WTC11 (cell line): ENCODE measurements at regions not wholly inside any gene's neighbourhood (a gene's known extent, or its start where the extent isn't known, plus 50 kb on each side); places are given as distances from the start of the nearest gene placed in this dataset.

Experiments used
- ATAC-seq: fragments of 200-7000 bp; cut with Tn5 transposase; 2 replicates; pipeline ENCODE4 v1.10.0; 2021; ENCODE audit warnings: mild to moderate bottlenecking, moderate library complexity
- CTCF ChIA-PET: fragments of 300-600 bp; sonication (Branson Sonifier 250); formaldehyde crosslinking; loops from one replicate; lab custom pipeline; 2021; ENCODE audit warnings: antibody characterized with exemption; lab: Charles Lee
- POLR2A ChIA-PET: fragments of 350-600 bp; sonication (Branson Sonifier 250); formaldehyde crosslinking; loops from one replicate; lab custom pipeline; 2021; ENCODE audit warnings: antibody characterized with exemption; lab: Charles Lee
- DNase-seq: peaks from one replicate; pipeline ENCODE4 v3.0.0; 2021; ENCODE audit warnings: low spot score
- H3K27ac Mint-ChIP-seq: 2 replicates; pipeline ENCODE4 v1.8.0; 2021; ENCODE audit warnings: mixed read lengths
- H3K27me3 Mint-ChIP-seq: 2 replicates; pipeline ENCODE4 v1.8.0; 2021; ENCODE audit warnings: low read depth, mild to moderate bottlenecking, moderate library complexity, mixed read lengths
- H3K36me3 Mint-ChIP-seq: 2 replicates; pipeline ENCODE4 v1.8.0; 2021; ENCODE audit warnings: mixed read lengths
- H3K4me1 Mint-ChIP-seq: 2 replicates; pipeline ENCODE4 v1.8.0; 2022; ENCODE audit warnings: mixed read lengths
- H3K4me3 Mint-ChIP-seq: 2 replicates; pipeline ENCODE4 v1.8.0; 2021; ENCODE audit warnings: mild to moderate bottlenecking, moderate library complexity, mixed read lengths
- H3K9me3 Mint-ChIP-seq: 2 replicates; pipeline ENCODE4 v1.8.0; 2021; ENCODE audit warnings: mixed read lengths
- EMX1 ChIP-seq: fragments of 250-450 bp; sonication (Bioruptor Pico); IDR thresholded peaks from 2 replicates; pipeline ENCODE4 v1.8.0; 2021; ENCODE audit warnings: mild to moderate bottlenecking
- RELA ChIP-seq: sonication (generic); formaldehyde crosslinking; IDR thresholded peaks from 2 replicates; pipeline ENCODE4 v1.8.1; 2022; ENCODE audit warnings: missing genetic modification reagents, mild to moderate bottlenecking, borderline replicate concordance
- SMAD4 ChIP-seq: sonication (generic); formaldehyde crosslinking; IDR thresholded peaks from 2 replicates; pipeline ENCODE4 v1.8.0; 2022; ENCODE audit warnings: mild to moderate bottlenecking, missing genetic modification reagents
- ZNF396 ChIP-seq: fragments of 250-450 bp; sonication (Bioruptor Pico); IDR thresholded peaks from 2 replicates; pipeline ENCODE4 v1.8.0; 2021; ENCODE audit warnings: mild to moderate bottlenecking, moderate library complexity, borderline replicate concordance
- TF ChIP-seq, protein P1 (sequence below): sonication (generic); formaldehyde crosslinking; IDR thresholded peaks from 2 replicates; pipeline ENCODE4 v1.8.1; 2023; ENCODE audit warnings: mild to moderate bottlenecking, missing genetic modification reagents
- TF ChIP-seq, protein P2 (sequence below): sonication (generic); formaldehyde crosslinking; IDR thresholded peaks from 2 replicates; pipeline ENCODE4 v1.8.1; 2022; ENCODE audit warnings: mild to moderate bottlenecking, moderate library complexity, missing genetic modification reagents
- TF ChIP-seq, protein P3 (sequence below): fragments of 250-450 bp; sonication (Bioruptor Pico); IDR thresholded peaks from 2 replicates; pipeline ENCODE4 v1.9.0; 2021; ENCODE audit warnings: mild to moderate bottlenecking
- TF ChIP-seq, protein P4 (sequence below): sonication (generic); formaldehyde crosslinking; conservative IDR thresholded peaks from 2 replicates; pipeline ENCODE4 v1.8.1; 2023; ENCODE audit warnings: mild to moderate bottlenecking, low read depth, missing genetic modification reagents, moderate library complexity
- TF ChIP-seq, protein P5 (sequence below): sonication (generic); formaldehyde crosslinking; IDR thresholded peaks from 2 replicates; pipeline ENCODE4 v1.8.0; 2022; ENCODE audit warnings: missing genetic modification reagents
- TF ChIP-seq, protein P6 (sequence below): sonication (generic); formaldehyde crosslinking; IDR thresholded peaks from 2 replicates; pipeline ENCODE4 v1.8.0; 2023; ENCODE audit warnings: missing genetic modification reagents
- TF ChIP-seq, protein P7 (sequence below): sonication (generic); formaldehyde crosslinking; IDR thresholded peaks from 2 replicates; pipeline ENCODE4 v1.8.0; 2022; ENCODE audit warnings: mild to moderate bottlenecking, missing genetic modification reagents
- TF ChIP-seq, protein P8 (sequence below): sonication (generic); formaldehyde crosslinking; IDR thresholded peaks from 2 replicates; pipeline ENCODE4 v1.8.1; 2022; ENCODE audit warnings: low read depth, missing genetic modification reagents, borderline replicate concordance
- TF ChIP-seq, protein P9 (sequence below): fragments of 250-450 bp; sonication (Bioruptor Pico); IDR thresholded peaks from 2 replicates; pipeline ENCODE4 v1.9.0; 2021; ENCODE audit warnings: moderate library complexity, mild to moderate bottlenecking, inconsistent platforms, borderline replicate concordance

DNA sequence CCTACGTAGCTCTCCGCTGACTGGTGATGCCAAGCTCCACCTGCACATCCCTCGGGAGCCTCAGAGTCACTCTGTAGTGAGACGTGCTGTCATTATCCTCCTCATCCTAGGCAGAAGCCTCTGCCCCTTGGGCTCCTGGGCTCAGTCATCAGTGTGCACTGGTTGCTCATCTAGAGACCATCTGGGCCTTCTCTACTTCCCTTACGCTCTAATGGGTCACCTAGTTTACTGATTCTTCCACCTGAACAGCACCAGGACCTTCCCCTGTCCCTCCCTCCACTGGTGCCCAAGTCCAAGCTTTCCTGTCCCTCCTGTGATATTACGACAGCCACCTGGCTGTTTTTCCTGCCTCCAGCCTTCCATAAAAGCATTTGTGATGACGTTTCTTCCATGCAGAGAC is 136.1 kb upstream of the ERRFI1 start:
- H3K36me3 Mint-ChIP-seq, result no peaks in the 10 kb centered on the region
- no peak for ATAC-seq
- H3K9me3 Mint-ChIP-seq, result no peaks in the 10 kb centered on the region
- H3K27me3 Mint-ChIP-seq, result no peaks in the 10 kb centered on the region; the same call in 1 of the 2 replicates
- TF ChIP-seq RELA (CRISPR knock-in tag) (no peak), EMX1 (CRISPR knock-in tag) (no peak), ZNF396 (CRISPR knock-in tag) (no peak), SMAD4 (CRISPR knock-in tag) (no peak)
- TF ChIP-seq, protein P1, sequence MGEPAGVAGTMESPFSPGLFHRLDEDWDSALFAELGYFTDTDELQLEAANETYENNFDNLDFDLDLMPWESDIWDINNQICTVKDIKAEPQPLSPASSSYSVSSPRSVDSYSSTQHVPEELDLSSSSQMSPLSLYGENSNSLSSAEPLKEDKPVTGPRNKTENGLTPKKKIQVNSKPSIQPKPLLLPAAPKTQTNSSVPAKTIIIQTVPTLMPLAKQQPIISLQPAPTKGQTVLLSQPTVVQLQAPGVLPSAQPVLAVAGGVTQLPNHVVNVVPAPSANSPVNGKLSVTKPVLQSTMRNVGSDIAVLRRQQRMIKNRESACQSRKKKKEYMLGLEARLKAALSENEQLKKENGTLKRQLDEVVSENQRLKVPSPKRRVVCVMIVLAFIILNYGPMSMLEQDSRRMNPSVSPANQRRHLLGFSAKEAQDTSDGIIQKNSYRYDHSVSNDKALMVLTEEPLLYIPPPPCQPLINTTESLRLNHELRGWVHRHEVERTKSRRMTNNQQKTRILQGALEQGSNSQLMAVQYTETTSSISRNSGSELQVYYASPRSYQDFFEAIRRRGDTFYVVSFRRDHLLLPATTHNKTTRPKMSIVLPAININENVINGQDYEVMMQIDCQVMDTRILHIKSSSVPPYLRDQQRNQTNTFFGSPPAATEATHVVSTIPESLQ, result no peak
- TF ChIP-seq, protein P2, sequence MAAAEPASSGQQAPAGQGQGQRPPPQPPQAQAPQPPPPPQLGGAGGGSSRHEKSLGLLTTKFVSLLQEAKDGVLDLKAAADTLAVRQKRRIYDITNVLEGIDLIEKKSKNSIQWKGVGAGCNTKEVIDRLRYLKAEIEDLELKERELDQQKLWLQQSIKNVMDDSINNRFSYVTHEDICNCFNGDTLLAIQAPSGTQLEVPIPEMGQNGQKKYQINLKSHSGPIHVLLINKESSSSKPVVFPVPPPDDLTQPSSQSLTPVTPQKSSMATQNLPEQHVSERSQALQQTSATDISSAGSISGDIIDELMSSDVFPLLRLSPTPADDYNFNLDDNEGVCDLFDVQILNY (CRISPR knock-in tag), result no peak
- TF ChIP-seq, protein P3, sequence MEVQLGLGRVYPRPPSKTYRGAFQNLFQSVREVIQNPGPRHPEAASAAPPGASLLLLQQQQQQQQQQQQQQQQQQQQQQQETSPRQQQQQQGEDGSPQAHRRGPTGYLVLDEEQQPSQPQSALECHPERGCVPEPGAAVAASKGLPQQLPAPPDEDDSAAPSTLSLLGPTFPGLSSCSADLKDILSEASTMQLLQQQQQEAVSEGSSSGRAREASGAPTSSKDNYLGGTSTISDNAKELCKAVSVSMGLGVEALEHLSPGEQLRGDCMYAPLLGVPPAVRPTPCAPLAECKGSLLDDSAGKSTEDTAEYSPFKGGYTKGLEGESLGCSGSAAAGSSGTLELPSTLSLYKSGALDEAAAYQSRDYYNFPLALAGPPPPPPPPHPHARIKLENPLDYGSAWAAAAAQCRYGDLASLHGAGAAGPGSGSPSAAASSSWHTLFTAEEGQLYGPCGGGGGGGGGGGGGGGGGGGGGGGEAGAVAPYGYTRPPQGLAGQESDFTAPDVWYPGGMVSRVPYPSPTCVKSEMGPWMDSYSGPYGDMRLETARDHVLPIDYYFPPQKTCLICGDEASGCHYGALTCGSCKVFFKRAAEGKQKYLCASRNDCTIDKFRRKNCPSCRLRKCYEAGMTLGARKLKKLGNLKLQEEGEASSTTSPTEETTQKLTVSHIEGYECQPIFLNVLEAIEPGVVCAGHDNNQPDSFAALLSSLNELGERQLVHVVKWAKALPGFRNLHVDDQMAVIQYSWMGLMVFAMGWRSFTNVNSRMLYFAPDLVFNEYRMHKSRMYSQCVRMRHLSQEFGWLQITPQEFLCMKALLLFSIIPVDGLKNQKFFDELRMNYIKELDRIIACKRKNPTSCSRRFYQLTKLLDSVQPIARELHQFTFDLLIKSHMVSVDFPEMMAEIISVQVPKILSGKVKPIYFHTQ (CRISPR knock-in tag), result no peak
- TF ChIP-seq, protein P4, sequence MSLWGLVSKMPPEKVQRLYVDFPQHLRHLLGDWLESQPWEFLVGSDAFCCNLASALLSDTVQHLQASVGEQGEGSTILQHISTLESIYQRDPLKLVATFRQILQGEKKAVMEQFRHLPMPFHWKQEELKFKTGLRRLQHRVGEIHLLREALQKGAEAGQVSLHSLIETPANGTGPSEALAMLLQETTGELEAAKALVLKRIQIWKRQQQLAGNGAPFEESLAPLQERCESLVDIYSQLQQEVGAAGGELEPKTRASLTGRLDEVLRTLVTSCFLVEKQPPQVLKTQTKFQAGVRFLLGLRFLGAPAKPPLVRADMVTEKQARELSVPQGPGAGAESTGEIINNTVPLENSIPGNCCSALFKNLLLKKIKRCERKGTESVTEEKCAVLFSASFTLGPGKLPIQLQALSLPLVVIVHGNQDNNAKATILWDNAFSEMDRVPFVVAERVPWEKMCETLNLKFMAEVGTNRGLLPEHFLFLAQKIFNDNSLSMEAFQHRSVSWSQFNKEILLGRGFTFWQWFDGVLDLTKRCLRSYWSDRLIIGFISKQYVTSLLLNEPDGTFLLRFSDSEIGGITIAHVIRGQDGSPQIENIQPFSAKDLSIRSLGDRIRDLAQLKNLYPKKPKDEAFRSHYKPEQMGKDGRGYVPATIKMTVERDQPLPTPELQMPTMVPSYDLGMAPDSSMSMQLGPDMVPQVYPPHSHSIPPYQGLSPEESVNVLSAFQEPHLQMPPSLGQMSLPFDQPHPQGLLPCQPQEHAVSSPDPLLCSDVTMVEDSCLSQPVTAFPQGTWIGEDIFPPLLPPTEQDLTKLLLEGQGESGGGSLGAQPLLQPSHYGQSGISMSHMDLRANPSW (CRISPR knock-in tag), result no peak
- TF ChIP-seq, protein P5, sequence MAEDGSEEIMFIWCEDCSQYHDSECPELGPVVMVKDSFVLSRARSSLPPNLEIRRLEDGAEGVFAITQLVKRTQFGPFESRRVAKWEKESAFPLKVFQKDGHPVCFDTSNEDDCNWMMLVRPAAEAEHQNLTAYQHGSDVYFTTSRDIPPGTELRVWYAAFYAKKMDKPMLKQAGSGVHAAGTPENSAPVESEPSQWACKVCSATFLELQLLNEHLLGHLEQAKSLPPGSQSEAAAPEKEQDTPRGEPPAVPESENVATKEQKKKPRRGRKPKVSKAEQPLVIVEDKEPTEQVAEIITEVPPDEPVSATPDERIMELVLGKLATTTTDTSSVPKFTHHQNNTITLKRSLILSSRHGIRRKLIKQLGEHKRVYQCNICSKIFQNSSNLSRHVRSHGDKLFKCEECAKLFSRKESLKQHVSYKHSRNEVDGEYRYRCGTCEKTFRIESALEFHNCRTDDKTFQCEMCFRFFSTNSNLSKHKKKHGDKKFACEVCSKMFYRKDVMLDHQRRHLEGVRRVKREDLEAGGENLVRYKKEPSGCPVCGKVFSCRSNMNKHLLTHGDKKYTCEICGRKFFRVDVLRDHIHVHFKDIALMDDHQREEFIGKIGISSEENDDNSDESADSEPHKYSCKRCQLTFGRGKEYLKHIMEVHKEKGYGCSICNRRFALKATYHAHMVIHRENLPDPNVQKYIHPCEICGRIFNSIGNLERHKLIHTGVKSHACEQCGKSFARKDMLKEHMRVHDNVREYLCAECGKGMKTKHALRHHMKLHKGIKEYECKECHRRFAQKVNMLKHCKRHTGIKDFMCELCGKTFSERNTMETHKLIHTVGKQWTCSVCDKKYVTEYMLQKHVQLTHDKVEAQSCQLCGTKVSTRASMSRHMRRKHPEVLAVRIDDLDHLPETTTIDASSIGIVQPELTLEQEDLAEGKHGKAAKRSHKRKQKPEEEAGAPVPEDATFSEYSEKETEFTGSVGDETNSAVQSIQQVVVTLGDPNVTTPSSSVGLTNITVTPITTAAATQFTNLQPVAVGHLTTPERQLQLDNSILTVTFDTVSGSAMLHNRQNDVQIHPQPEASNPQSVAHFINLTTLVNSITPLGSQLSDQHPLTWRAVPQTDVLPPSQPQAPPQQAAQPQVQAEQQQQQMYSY, result no peak
- TF ChIP-seq, protein P6, sequence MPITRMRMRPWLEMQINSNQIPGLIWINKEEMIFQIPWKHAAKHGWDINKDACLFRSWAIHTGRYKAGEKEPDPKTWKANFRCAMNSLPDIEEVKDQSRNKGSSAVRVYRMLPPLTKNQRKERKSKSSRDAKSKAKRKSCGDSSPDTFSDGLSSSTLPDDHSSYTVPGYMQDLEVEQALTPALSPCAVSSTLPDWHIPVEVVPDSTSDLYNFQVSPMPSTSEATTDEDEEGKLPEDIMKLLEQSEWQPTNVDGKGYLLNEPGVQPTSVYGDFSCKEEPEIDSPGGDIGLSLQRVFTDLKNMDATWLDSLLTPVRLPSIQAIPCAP (CRISPR knock-in tag), result no peak
- TF ChIP-seq, protein P7, sequence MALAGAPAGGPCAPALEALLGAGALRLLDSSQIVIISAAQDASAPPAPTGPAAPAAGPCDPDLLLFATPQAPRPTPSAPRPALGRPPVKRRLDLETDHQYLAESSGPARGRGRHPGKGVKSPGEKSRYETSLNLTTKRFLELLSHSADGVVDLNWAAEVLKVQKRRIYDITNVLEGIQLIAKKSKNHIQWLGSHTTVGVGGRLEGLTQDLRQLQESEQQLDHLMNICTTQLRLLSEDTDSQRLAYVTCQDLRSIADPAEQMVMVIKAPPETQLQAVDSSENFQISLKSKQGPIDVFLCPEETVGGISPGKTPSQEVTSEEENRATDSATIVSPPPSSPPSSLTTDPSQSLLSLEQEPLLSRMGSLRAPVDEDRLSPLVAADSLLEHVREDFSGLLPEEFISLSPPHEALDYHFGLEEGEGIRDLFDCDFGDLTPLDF (CRISPR knock-in tag), result no peak
- TF ChIP-seq, protein P8, sequence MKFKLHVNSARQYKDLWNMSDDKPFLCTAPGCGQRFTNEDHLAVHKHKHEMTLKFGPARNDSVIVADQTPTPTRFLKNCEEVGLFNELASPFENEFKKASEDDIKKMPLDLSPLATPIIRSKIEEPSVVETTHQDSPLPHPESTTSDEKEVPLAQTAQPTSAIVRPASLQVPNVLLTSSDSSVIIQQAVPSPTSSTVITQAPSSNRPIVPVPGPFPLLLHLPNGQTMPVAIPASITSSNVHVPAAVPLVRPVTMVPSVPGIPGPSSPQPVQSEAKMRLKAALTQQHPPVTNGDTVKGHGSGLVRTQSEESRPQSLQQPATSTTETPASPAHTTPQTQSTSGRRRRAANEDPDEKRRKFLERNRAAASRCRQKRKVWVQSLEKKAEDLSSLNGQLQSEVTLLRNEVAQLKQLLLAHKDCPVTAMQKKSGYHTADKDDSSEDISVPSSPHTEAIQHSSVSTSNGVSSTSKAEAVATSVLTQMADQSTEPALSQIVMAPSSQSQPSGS (CRISPR knock-in tag), result no peak
- TF ChIP-seq, protein P9, sequence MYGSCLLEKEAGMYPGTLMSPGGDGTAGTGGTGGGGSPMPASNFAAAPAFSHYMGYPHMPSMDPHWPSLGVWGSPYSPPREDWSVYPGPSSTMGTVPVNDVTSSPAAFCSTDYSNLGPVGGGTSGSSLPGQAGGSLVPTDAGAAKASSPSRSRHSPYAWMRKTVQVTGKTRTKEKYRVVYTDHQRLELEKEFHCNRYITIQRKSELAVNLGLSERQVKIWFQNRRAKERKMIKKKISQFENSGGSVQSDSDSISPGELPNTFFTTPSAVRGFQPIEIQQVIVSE (CRISPR knock-in tag), result no peak
- DNase-seq, result no peak
- H3K4me3 Mint-ChIP-seq, result no peak overlapping the region
- ChIA-PET CTCF (no interaction called here), POLR2A (no interaction called here)
- no peak overlapping the region for H3K27ac Mint-ChIP-seq
- peaks cover 22% of the 10 kb centered on the region for H3K4me1 Mint-ChIP-seq
